Endothelial cell of umbilical vein (primary cell): ENCODE measurements at regions not wholly inside any gene's neighbourhood (a gene's known extent, or its start where the extent isn't known, plus 50 kb on each side); places are given as distances from the start of the nearest gene placed in this dataset.

Experiments used
- BruUV-seq: library from RNA; stranded (reverse); fragments of 400-500 nt; replicated peaks from 2 replicates; lab custom pipeline; 2021; lab: Mats Ljungman, UMichigan
- CTCF ChIA-PET: fragments of 300-600, 350-600 bp; sonication (Branson Sonifier 250); formaldehyde crosslinking; loops from one replicate; lab custom pipeline; 2021; ENCODE audit warnings: antibody characterized with exemption, inconsistent platforms; lab: Charles Lee
- POLR2A ChIA-PET: fragments of 300-600, 350-600 bp; sonication (Branson Sonifier 250); formaldehyde crosslinking; loops from one replicate; lab custom pipeline; 2021; ENCODE audit warnings: antibody characterized with exemption, inconsistent platforms; lab: Charles Lee
- DNase-seq: peaks from one replicate; pipeline ENCODE4 v3.0.0-alpha.2; 2011; ENCODE audit warnings: low read depth, low spot score
- FAIRE-seq: peaks from 2 replicates; lab custom pipeline; 2011; peaks lifted over from hg19 to GRCh38; lab: Jason Lieb, UNC
- H2AFZ ChIP-seq: 2 replicates; pipeline ENCODE4 v1.6.0; 2012; ENCODE audit warnings: low read depth, low read length, control low read depth, inconsistent platforms
- H3K27ac ChIP-seq: 2 replicates; pipeline ENCODE4 v1.5.1; 2011; ENCODE audit warnings: low read depth, mild to moderate bottlenecking, control low read depth, low read length, moderate library complexity; ENCODE audit not compliant: insufficient read depth
- H3K27me3 ChIP-seq, 2 experiments: 2 replicates each; pipeline versions ENCODE4 v1.6.0 to v1.6.1; 2011; ENCODE audit warnings: low read length in 2 of 2, mixed read lengths in 1 of 2; ENCODE audit not compliant: control insufficient read depth in 2 of 2, insufficient read depth in 2 of 2
- H3K36me3 ChIP-seq, 2 experiments: 2 replicates in 1 of 2; 3 replicates in 1 of 2; pipeline ENCODE4 v1.5.1; 2011; ENCODE audit warnings: low read length in 2 of 2, mild to moderate bottlenecking in 1 of 2, moderate library complexity in 1 of 2; ENCODE audit not compliant: control insufficient read depth in 2 of 2, insufficient read depth in 2 of 2; ENCODE audit errors: extremely low read depth in 1 of 2
- H3K4me1 ChIP-seq: 3 replicates; pipeline ENCODE4 v1.5.1; 2011; ENCODE audit warnings: mild to moderate bottlenecking, low read length; ENCODE audit not compliant: control insufficient read depth, insufficient read depth; ENCODE audit errors: extremely low read depth
- H3K4me2 ChIP-seq: 2 replicates; pipeline ENCODE4 v1.6.1; 2011; ENCODE audit warnings: low read length, control low read depth, mixed read lengths; ENCODE audit not compliant: insufficient read depth
- H3K4me3 ChIP-seq, 3 experiments: fragments of 200-600 bp in 1 of 3; sonication (generic), shearing (Covaris generic) in 1 of 3; replicated peaks in 1 of 3; 2 replicates each; pipeline ENCODE4 v1.5.1; 2011 to 2016; ENCODE audit warnings: control low read depth in 3 of 3, low read length in 3 of 3, mild to moderate bottlenecking in 2 of 3, inconsistent platforms in 1 of 3, low read depth in 1 of 3, moderate library complexity in 1 of 3; ENCODE audit not compliant: insufficient read depth in 1 of 3
- H3K79me2 ChIP-seq: 2 replicates; pipeline ENCODE4 v1.6.0; 2012; ENCODE audit warnings: low read length, inconsistent platforms; ENCODE audit not compliant: control insufficient read depth, insufficient read depth
- H3K9ac ChIP-seq: replicated peaks from 2 replicates; pipeline ENCODE3; 2011; ENCODE audit warnings: low read length, control low read depth; ENCODE audit not compliant: insufficient read depth; ENCODE audit errors: extremely low read depth
- H3K9me1 ChIP-seq: replicated peaks from 3 replicates; pipeline ENCODE4 v1.6.0; 2011; ENCODE audit warnings: mild to moderate bottlenecking, low read length; ENCODE audit not compliant: control insufficient read depth, insufficient read depth; ENCODE audit errors: extremely low read depth
- H3K9me3 ChIP-seq: replicated peaks from 2 replicates; pipeline ENCODE4 v1.5.1; 2012; ENCODE audit warnings: low read length, inconsistent platforms; ENCODE audit not compliant: control insufficient read depth, insufficient read depth
- H4K20me1 ChIP-seq: replicated peaks from 2 replicates; pipeline ENCODE3; 2011; ENCODE audit warnings: mild to moderate bottlenecking, low read length; ENCODE audit not compliant: control insufficient read depth, insufficient read depth; ENCODE audit errors: extremely low read depth
- EZH2 ChIP-seq: IDR thresholded peaks from 2 replicates; pipeline ENCODE4 v1.6.1; 2012; ENCODE audit warnings: borderline replicate concordance, low read depth, mild to moderate bottlenecking, moderate library complexity, low read length, inconsistent platforms; ENCODE audit not compliant: severe bottlenecking
- FOS ChIP-seq: IDR thresholded peaks from 2 replicates; pipeline ENCODE4 v1.6.1; 2011; ENCODE audit warnings: mild to moderate bottlenecking, low read length, moderate library complexity, borderline replicate concordance; ENCODE audit not compliant: insufficient read depth
- GATA2 ChIP-seq: IDR thresholded peaks from 2 replicates; pipeline ENCODE4 v1.7.0; 2011; ENCODE audit warnings: low read depth, mild to moderate bottlenecking, moderate library complexity, mixed read lengths, low read length; ENCODE audit not compliant: insufficient read length, insufficient read depth
- JUN ChIP-seq: IDR thresholded peaks from 2 replicates; pipeline ENCODE4 v1.6.1; 2011; ENCODE audit warnings: borderline replicate concordance, low read depth; ENCODE audit not compliant: insufficient read length, insufficient read depth
- MYC ChIP-seq: IDR thresholded peaks from one replicate; pipeline ENCODE4 v1.6.1; 2011; ENCODE audit warnings: mild to moderate bottlenecking, low read depth, low read length
- POLR2A ChIP-seq: IDR thresholded peaks from 2 replicates; pipeline ENCODE4 v1.6.1; 2012; ENCODE audit warnings: low read depth, mild to moderate bottlenecking, control low read depth, low read length
- POLR2AphosphoS5 ChIP-seq: IDR thresholded peaks from 2 replicates; pipeline ENCODE4 v1.6.1; 2012; ENCODE audit warnings: low read depth, mild to moderate bottlenecking, control low read depth, low read length, moderate library complexity; ENCODE audit not compliant: insufficient read depth
- dilution Hi-C: fragments of 300-500 bp; cut with MboI; formaldehyde crosslinking; loops from one replicate; pipeline ENCODE4 v1.15.0; 2019; ENCODE audit warnings: low sequenced_read_pairs; ENCODE audit not compliant: extremely low pct_ligation_motif_present
- intact Hi-C: fragments of 100-400 bp; cut with micrococcal nuclease; formaldehyde crosslinking; loops from one replicate; pipeline ENCODE4 v1.10.0; 2022
- TF ChIP-seq, protein P1 (sequence below): IDR thresholded peaks from 2 replicates; pipeline ENCODE4 v1.6.1; 2011; ENCODE audit not compliant: insufficient read depth, insufficient read length
- TF ChIP-seq, protein P2 (sequence below), 2 donors: IDR thresholded peaks; 1 replicate in 1 of 2; 2 replicates in 1 of 2; pipeline ENCODE4 v1.5.1; 2011; ENCODE audit warnings: low read length in 2 of 2, mild to moderate bottlenecking in 2 of 2, moderate library complexity in 2 of 2, control low read depth in 1 of 2, inconsistent platforms in 1 of 2, low read depth in 1 of 2; ENCODE audit not compliant: insufficient read depth in 1 of 2; ENCODE audit errors: extremely low read depth in 1 of 2

DNA sequence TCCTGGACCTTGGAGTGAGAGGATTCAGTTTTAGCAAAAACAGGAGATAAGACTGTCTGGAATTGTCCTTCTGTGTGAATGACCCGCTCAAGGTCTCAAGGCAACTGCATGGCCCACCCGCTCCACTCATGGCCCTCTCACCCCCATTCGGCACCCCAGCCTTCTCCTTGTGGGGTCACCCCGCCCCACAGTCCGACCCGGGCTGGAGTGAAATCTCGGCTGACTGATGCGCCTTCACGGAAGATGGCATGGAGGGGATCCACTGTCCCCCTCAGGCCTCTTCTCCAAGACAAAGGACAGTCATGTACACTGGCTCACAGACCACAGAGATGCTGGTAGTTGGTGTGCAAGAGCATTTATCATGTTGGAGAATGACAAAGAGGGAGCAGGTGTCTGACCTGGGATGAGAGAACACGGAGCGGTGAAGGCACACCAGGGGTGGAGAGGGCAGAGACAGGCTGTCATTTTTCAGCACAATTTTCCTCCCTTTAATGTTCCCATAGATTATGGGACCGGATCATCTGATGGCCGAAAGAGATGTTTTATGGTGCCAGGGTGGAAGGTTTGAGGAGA lies 391.9 kb upstream of the TNRC6C start:
- no peak overlapping the region for H3K4me3 ChIP-seq
- H3K4me2 ChIP-seq: no peak overlapping the region
- ChIA-PET POLR2A (no interaction called here), CTCF (no interaction called here)
- dilution Hi-C loops (no loop called here), intact Hi-C loops (no loop called here)
- H3K79me2 ChIP-seq: no peaks in the 10 kb centered on the region
- H3K4me1 ChIP-seq: no peaks in the 10 kb centered on the region
- TF ChIP-seq, protein P1, sequence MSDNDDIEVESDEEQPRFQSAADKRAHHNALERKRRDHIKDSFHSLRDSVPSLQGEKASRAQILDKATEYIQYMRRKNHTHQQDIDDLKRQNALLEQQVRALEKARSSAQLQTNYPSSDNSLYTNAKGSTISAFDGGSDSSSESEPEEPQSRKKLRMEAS: no peak
- TF ChIP-seq POLR2A (no peak), FOS (no peak), MYC (no peak), GATA2 (no peak), EZH2 (no peak), JUN (no peak), POLR2AphosphoS5 (no peak)
- TF ChIP-seq, protein P2, sequence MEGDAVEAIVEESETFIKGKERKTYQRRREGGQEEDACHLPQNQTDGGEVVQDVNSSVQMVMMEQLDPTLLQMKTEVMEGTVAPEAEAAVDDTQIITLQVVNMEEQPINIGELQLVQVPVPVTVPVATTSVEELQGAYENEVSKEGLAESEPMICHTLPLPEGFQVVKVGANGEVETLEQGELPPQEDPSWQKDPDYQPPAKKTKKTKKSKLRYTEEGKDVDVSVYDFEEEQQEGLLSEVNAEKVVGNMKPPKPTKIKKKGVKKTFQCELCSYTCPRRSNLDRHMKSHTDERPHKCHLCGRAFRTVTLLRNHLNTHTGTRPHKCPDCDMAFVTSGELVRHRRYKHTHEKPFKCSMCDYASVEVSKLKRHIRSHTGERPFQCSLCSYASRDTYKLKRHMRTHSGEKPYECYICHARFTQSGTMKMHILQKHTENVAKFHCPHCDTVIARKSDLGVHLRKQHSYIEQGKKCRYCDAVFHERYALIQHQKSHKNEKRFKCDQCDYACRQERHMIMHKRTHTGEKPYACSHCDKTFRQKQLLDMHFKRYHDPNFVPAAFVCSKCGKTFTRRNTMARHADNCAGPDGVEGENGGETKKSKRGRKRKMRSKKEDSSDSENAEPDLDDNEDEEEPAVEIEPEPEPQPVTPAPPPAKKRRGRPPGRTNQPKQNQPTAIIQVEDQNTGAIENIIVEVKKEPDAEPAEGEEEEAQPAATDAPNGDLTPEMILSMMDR (IDR thresholded peaks at IDR 0.05; ENCODE audit: extremely low read depth in 1 of 2, insufficient read depth in 1 of 2, low read depth in 1 of 2, low read length in 2 of 2): no peak
- H3K9me1 ChIP-seq: no peaks in the 10 kb centered on the region
- H3K27me3 ChIP-seq: peaks cover 14 to 16% of the 10 kb centered on the region in 2 experiments
- DNase-seq (no peak), FAIRE-seq (no peak)
- no peak overlapping the region for H3K9ac ChIP-seq
- no peaks in the 10 kb centered on the region for H3K36me3 ChIP-seq
- H3K27ac ChIP-seq: no peak overlapping the region
- no peaks in the 10 kb centered on the region for H3K9me3 ChIP-seq
- no peaks in the 10 kb centered on the region for H4K20me1 ChIP-seq
- BruUV-seq: no TSS peak
- H2AFZ ChIP-seq: no peak overlapping the region
